Endometrium (tissue), 2 donors: ENCODE measurements at regions not wholly inside any gene's neighbourhood (a gene's known extent, or its start where the extent isn't known, plus 50 kb on each side); places are given as distances from the start of the nearest gene placed in this dataset.

Experiments used
- FAIRE-seq: peaks from 2 replicates; lab custom pipeline; 2012; peaks lifted over from hg19 to GRCh38; lab: Jason Lieb, UNC
- donor health status: control.
- donor health status: control.

GRCh38 chr4:23245203-23245832, 552.6 kb downstream of the GBA3 start:
- no peak for FAIRE-seq

- FAIRE-seq = no peak
Measured at GRCh38 chr4:23242962-23243361, 550.2 kb downstream of the GBA3 start.

GRCh38 chr4:23241408-23241807, 548.7 kb downstream of the GBA3 start:
- FAIRE-seq = no peak

- FAIRE-seq = no peak
Measured at GRCh38 chr4:23238848-23239247, 546.1 kb downstream of the GBA3 start.

GRCh38 chr4:23237771-23238170, 545.0 kb downstream of the GBA3 start:
- FAIRE-seq = no peak

GRCh38 chr4:23235628-23236390, 543.1 kb downstream of the GBA3 start:
- FAIRE-seq = no peak

DNA sequence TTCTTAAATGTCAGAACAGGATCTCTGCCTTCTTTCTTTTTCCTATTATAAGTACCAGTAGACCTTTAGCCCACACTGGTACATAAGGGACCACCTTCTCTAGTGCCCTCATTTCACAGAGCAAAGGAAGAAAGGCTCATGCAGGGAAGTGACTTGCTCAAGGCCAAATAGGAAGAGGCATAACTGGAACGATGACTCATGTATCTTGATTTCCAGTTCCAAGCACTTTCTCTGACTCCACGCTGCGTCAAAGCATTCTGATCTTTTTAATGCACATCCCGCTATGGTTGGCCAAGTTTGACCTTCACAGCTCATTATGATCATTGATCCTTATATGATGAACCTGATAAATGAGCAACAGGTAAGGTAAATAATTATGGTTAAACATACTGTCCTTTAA, 542.0 kb downstream of the GBA3 start:
- FAIRE-seq = no peak

- no peak for FAIRE-seq
Measured at GRCh38 chr4:23234018-23234417, 541.3 kb downstream of the GBA3 start.

DNA sequence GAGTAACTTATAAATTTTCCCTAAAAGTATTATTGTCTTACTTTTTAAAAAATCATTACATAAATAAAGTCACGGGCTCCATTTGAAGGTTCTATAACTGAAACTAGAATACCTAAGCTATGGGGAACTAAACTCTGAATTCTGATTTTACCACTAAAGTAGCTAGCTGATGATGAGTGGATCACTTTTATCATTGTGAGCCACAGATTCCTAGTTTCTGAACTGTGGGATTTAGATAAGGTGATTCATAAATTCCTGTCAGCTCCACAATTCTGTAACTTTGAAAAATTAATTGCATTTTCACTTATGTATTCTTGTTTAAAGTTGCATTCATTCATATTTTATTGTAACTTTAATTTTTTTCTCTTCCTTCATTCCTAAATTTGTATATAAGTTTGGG, 540.9 kb downstream of the GBA3 start:
- FAIRE-seq = no peak

GRCh38 chr4:23232987-23233386, 540.2 kb downstream of the GBA3 start:
- no peak for FAIRE-seq

GRCh38 chr4:23225564-23225963, 532.8 kb downstream of the GBA3 start:
- no peak for FAIRE-seq

GRCh38 chr4:23224684-23225420, 532.1 kb downstream of the GBA3 start:
- FAIRE-seq = peak; percentile 23

GRCh38 chr4:23220911-23221310, 528.2 kb downstream of the GBA3 start:
- FAIRE-seq = no peak

GRCh38 chr4:23219779-23220408, 527.2 kb downstream of the GBA3 start:
- no peak for FAIRE-seq

GRCh38 chr4:23213198-23213597, 520.5 kb downstream of the GBA3 start:
- no peak for FAIRE-seq

- no peak for FAIRE-seq
Measured at GRCh38 chr4:23212558-23212957, 519.8 kb downstream of the GBA3 start.

GRCh38 chr4:23207059-23207458, 514.3 kb downstream of the GBA3 start:
- FAIRE-seq = no peak

DNA sequence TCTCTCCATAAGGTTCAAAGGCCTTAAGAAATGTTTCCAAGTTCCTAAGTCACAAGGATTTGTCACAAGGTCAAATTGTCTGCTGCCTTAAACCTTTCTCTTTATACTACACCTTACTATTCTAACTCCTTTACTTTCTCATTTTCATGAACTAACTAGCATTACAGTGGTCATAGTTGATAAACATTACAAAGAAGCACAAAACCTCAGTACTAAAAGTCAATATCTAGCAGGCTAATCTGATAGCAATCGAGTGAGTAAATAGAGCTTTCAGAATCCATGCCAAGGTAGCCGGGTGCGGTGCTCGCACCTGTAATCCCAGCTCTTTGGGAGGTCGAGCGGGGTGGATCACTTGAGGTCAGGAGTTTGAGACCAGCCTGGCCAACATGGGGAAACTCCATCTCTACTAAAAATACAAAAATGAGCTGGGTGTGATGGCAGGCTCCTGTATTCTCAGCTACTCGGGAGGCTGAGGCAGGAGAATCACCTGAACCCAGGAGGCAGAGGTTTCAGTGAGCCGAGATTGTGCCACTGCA, 510.0 kb downstream of the GBA3 start:
- no peak for FAIRE-seq

- FAIRE-seq = no peak
Measured at GRCh38 chr4:23194751-23195150, 502.0 kb downstream of the GBA3 start.

DNA sequence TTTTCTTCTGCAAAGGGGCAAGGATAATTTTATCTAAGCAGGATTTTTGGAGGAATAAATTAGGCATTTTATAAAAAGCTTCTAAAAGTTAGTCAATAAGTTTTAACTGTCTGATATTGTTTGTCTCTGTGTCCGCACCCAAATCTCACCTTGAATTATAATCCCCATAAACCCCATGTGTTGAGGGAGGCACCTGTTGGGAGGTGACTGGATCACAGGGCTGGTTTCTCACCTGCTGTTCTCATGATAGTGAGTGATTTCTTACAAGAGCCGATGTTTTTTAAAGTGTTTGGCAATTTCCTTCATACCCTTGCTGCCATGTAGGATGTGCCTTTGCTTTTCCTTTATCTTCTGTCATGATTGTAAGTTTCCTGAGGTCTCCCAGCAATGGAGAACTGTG, 481.4 kb downstream of the GBA3 start:
- FAIRE-seq = no peak

- no peak for FAIRE-seq
Measured at GRCh38 chr4:23171976-23172375, 479.2 kb downstream of the GBA3 start.

GRCh38 chr4:23169608-23170311, 477.0 kb downstream of the GBA3 start:
- no peak for FAIRE-seq
